ENCODE measurements at regions not wholly inside any gene's neighbourhood (a gene's known extent, or its start where the extent isn't known, plus 50 kb on each side); places are given as distances from the start of the nearest gene placed in this dataset.

DNA sequence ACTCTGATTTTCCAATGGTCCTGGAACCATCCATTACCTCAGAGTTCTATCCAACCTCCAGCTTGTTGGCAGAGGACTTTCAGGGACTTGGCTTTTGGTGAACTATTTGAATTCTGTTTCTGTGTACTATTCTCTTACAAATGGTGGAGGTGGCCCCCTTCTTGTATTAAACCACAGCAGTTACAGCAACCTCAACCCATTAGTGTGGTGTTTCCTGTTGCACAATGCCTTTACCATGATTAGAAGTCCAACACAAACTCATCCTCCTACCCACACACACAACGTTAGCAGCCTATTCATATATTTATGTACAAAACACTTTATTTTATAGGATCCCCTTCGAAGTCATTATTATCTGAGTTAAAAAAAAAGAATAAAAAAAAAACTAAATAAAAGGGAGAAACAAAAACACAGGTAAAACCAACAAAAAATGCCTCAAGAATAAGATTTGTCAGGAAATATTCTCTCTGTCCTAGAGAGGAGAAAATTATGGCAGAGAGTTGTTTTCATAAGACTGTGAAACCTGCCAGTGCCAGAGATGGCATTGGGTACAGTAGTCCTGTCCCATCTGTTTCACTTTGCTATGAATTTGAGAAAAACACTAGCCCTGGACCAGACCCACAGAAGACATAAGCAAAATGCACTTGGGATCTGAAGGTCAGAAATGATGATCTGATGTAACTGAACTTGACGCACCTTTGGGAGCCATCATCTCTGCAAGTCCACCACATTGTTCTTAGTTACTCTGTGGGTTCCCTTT, 1896.0 kb upstream of the PIK3C3 start:
- H3K36me3 ChIP-seq (ENCODE audit: insufficient read depth, low read length): no peaks in the 10 kb centered on the region
- H3K9ac ChIP-seq (ENCODE audit: low read depth, low read length): no peak overlapping the region
- no peaks in the 10 kb centered on the region for H3K4me1 ChIP-seq (ENCODE audit: insufficient read depth, low read length)
- WGBS: 92% methylated on average over 2 of the region's 3 CpGs
- no peak overlapping the region for H3K4me3 ChIP-seq (ENCODE audit: low read length)
- no peaks in the 10 kb centered on the region for H3K27me3 ChIP-seq (ENCODE audit: insufficient read depth, low read length)
- H3K9me3 ChIP-seq (ENCODE audit: insufficient read depth, low read depth, low read length): no peaks in the 10 kb centered on the region
- H3K27ac ChIP-seq (ENCODE audit: low read depth, low read length): no peak overlapping the region

DNA sequence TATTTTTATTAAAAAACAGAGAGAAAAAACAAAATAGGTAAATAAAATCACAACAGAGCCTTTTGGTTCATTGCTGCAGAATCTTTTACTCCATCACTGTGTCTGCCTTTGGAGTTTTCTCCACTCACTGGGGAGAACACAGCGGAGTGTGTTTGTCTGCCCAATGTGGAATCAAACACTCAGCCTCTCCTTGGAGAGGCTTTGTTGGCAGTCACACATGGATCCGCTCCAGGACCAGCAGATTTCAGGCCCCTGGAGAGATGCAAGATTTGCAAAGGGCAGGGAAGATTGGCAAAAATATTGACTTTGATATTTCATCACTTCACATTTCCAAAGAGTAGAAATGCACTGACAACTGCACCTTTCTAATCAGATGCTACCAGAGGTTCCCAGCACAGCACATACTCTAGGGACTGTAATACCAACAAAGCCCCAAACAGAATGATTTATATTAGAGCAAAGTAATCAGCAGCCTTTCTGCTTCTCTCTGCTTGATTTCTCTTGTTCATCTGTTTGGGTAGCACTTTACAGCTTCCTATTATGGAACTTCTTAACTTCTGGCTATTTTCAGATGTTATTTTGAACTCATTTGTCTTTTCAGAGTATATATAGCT, 1898.8 kb upstream of the PIK3C3 start:
- no peaks in the 10 kb centered on the region for H3K27me3 ChIP-seq (ENCODE audit: insufficient read depth, low read length)
- WGBS: 95% methylated on average over 2 of the region's 2 CpGs

GRCh38 chr18:40055262-40055661, 1899.8 kb upstream of the PIK3C3 start:
- Histone ChIP-seq H3K27me3 (ENCODE audit: insufficient read depth, low read length) (no peaks in the 10 kb centered on the region), H3K9ac (ENCODE audit: low read depth, low read length) (no peak overlapping the region), H3K4me1 (ENCODE audit: insufficient read depth, low read length) (no peaks in the 10 kb centered on the region), H3K9me3 (ENCODE audit: insufficient read depth, low read depth, low read length) (no peaks in the 10 kb centered on the region), H3K4me3 (ENCODE audit: low read length) (no peak overlapping the region), H3K36me3 (ENCODE audit: insufficient read depth, low read length) (no peaks in the 10 kb centered on the region), H3K27ac (ENCODE audit: low read depth, low read length) (no peak overlapping the region)
- 92% methylated on average over 5 of the region's 5 CpGs for WGBS

More for the DNA sequence above, 1898.8 kb upstream of the PIK3C3 start:
- H3K9ac ChIP-seq (ENCODE audit: low read depth, low read length): no peak overlapping the region
- no peaks in the 10 kb centered on the region for H3K4me1 ChIP-seq (ENCODE audit: insufficient read depth, low read length)
- no peaks in the 10 kb centered on the region for H3K36me3 ChIP-seq (ENCODE audit: insufficient read depth, low read length)
- no peak overlapping the region for H3K27ac ChIP-seq (ENCODE audit: low read depth, low read length)
- H3K4me3 ChIP-seq (ENCODE audit: low read length): no peak overlapping the region
- H3K9me3 ChIP-seq (ENCODE audit: insufficient read depth, low read depth, low read length): no peaks in the 10 kb centered on the region

- WGBS: 74% methylated on average over 4 of the region's 5 CpGs
- Histone ChIP-seq H3K4me1 (ENCODE audit: insufficient read depth, low read length) (peaks cover 3% of the 10 kb centered on the region; the same call in 1 of the 2 replicates), H3K4me3 (ENCODE audit: low read length) (no peak overlapping the region), H3K36me3 (ENCODE audit: insufficient read depth, low read length) (no peaks in the 10 kb centered on the region), H3K27ac (ENCODE audit: low read depth, low read length) (no peak overlapping the region), H3K9ac (ENCODE audit: low read depth, low read length) (no peak overlapping the region), H3K9me3 (ENCODE audit: insufficient read depth, low read depth, low read length) (no peaks in the 10 kb centered on the region), H3K27me3 (ENCODE audit: insufficient read depth, low read length) (no peaks in the 10 kb centered on the region)
Observed at GRCh38 chr18:40049716-40050115, 1905.3 kb upstream of the PIK3C3 start.

- no peak overlapping the region for H3K27ac ChIP-seq (ENCODE audit: low read depth, low read length)
- WGBS: 92% methylated on average over 16 of the region's 17 CpGs
- H3K4me3 ChIP-seq (ENCODE audit: low read length): no peak overlapping the region
- H3K36me3 ChIP-seq (ENCODE audit: insufficient read depth, low read length): no peaks in the 10 kb centered on the region
- H3K9me3 ChIP-seq (ENCODE audit: insufficient read depth, low read depth, low read length): no peaks in the 10 kb centered on the region
- H3K27me3 ChIP-seq (ENCODE audit: insufficient read depth, low read length): no peaks in the 10 kb centered on the region
- no peak overlapping the region for H3K9ac ChIP-seq (ENCODE audit: low read depth, low read length)
- H3K4me1 ChIP-seq (ENCODE audit: insufficient read depth, low read length): peaks cover 3% of the 10 kb centered on the region; the same call in 1 of the 2 replicates
Observed at GRCh38 chr18:40048886-40049650, 1906.0 kb upstream of the PIK3C3 start.

DNA sequence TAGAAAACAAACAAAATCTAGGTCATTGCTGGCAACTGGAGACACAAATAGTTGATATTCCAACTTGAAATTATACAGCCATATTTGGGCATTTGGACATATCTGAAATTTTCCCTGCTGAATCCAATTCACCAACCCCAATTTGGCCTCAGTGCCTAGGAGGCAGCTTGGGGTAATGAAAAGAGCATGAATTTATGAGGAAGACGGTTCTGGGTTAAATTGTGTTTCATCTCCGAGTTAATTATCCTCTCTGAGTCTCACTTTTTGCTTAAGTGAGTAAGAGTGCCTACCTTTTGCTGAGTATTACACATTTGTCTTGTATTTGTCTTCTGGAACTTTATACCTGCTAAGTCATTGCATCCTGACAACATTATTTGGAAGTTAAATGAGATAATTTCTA, 1906.8 kb upstream of the PIK3C3 start:
- 93% methylated on average over 2 of the region's 2 CpGs for WGBS
- no peak overlapping the region for H3K4me3 ChIP-seq (ENCODE audit: low read length)
- H3K9ac ChIP-seq (ENCODE audit: low read depth, low read length): no peak overlapping the region
- H3K36me3 ChIP-seq (ENCODE audit: insufficient read depth, low read length): no peaks in the 10 kb centered on the region
- no peaks in the 10 kb centered on the region for H3K9me3 ChIP-seq (ENCODE audit: insufficient read depth, low read depth, low read length)
- peaks cover 3% of the 10 kb centered on the region; the same call in 1 of the 2 replicates for H3K4me1 ChIP-seq (ENCODE audit: insufficient read depth, low read length)
- no peaks in the 10 kb centered on the region for H3K27me3 ChIP-seq (ENCODE audit: insufficient read depth, low read length)
- H3K27ac ChIP-seq (ENCODE audit: low read depth, low read length): no peak overlapping the region

- Histone ChIP-seq H3K27ac (ENCODE audit: low read depth, low read length) (no peak overlapping the region), H3K4me1 (ENCODE audit: insufficient read depth, low read length) (peaks cover 13% of the 10 kb centered on the region), H3K4me3 (ENCODE audit: low read length) (no peak overlapping the region), H3K27me3 (ENCODE audit: insufficient read depth, low read length) (no peaks in the 10 kb centered on the region), H3K9me3 (ENCODE audit: insufficient read depth, low read depth, low read length) (no peaks in the 10 kb centered on the region), H3K9ac (ENCODE audit: low read depth, low read length) (no peak overlapping the region), H3K36me3 (ENCODE audit: insufficient read depth, low read length) (no peaks in the 10 kb centered on the region)
- 91% methylated on average over 3 of the region's 3 CpGs for WGBS
Observed at GRCh38 chr18:40046596-40046995, 1908.4 kb upstream of the PIK3C3 start.

DNA sequence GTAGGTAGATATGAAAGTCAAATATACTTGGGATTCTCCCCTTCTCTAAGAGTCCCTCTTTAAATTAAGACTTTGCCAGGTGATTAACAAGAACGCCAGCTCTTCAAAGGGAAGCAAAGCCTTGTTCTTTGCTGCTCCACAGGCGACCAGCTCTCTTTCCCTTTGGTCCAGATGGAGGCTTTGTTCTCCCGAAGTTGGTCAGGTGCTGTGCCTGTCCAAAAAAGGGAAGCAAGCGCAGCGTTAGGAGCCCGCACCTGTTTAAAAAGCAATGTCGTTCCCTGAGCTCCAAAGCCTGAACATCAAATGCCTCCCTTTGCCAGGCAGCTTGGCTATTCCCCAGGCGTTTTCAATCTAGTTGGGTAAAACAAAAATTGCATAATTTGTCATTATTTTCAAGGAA, 1913.1 kb upstream of the PIK3C3 start:
- H3K9me3 ChIP-seq (ENCODE audit: insufficient read depth, low read depth, low read length): no peaks in the 10 kb centered on the region
- no peak overlapping the region for H3K27ac ChIP-seq (ENCODE audit: low read depth, low read length)
- peaks cover 10% of the 10 kb centered on the region for H3K4me1 ChIP-seq (ENCODE audit: insufficient read depth, low read length)
- H3K4me3 ChIP-seq (ENCODE audit: low read length): no peak overlapping the region
- H3K27me3 ChIP-seq (ENCODE audit: insufficient read depth, low read length): no peaks in the 10 kb centered on the region
- H3K36me3 ChIP-seq (ENCODE audit: insufficient read depth, low read length): no peaks in the 10 kb centered on the region
- WGBS: 51% methylated on average over 8 of the region's 8 CpGs
- no peak overlapping the region for H3K9ac ChIP-seq (ENCODE audit: low read depth, low read length)

GRCh38 chr18:40040574-40040973, 1914.5 kb upstream of the PIK3C3 start:
- H3K27me3 ChIP-seq (ENCODE audit: insufficient read depth, low read length): no peaks in the 10 kb centered on the region
- H3K4me1 ChIP-seq (ENCODE audit: insufficient read depth, low read length): peaks cover 10% of the 10 kb centered on the region
- H3K9me3 ChIP-seq (ENCODE audit: insufficient read depth, low read depth, low read length): no peaks in the 10 kb centered on the region
- 95% methylated on average over 4 of the region's 4 CpGs for WGBS
- H3K4me3 ChIP-seq (ENCODE audit: low read length): no peak overlapping the region
- no peak overlapping the region for H3K9ac ChIP-seq (ENCODE audit: low read depth, low read length)
- H3K36me3 ChIP-seq (ENCODE audit: insufficient read depth, low read length): no peaks in the 10 kb centered on the region
- no peak overlapping the region for H3K27ac ChIP-seq (ENCODE audit: low read depth, low read length)

GRCh38 chr18:40037356-40037755, 1917.7 kb upstream of the PIK3C3 start:
- H3K4me1 ChIP-seq (ENCODE audit: insufficient read depth, low read length): peaks cover 8% of the 10 kb centered on the region
- H3K27me3 ChIP-seq (ENCODE audit: insufficient read depth, low read length): no peaks in the 10 kb centered on the region
- H3K4me3 ChIP-seq (ENCODE audit: low read length): no peak overlapping the region
- WGBS: 96% methylated on average over 6 of the region's 6 CpGs
- no peak overlapping the region for H3K9ac ChIP-seq (ENCODE audit: low read depth, low read length)
- no peaks in the 10 kb centered on the region for H3K36me3 ChIP-seq (ENCODE audit: insufficient read depth, low read length)
- H3K27ac ChIP-seq (ENCODE audit: low read depth, low read length): no peak overlapping the region
- no peaks in the 10 kb centered on the region for H3K9me3 ChIP-seq (ENCODE audit: insufficient read depth, low read depth, low read length)

- WGBS: no CpG with 5 or more reads among the region's 1 CpG
- no peaks in the 10 kb centered on the region for H3K9me3 ChIP-seq (ENCODE audit: insufficient read depth, low read depth, low read length)
- H3K36me3 ChIP-seq (ENCODE audit: insufficient read depth, low read length): no peaks in the 10 kb centered on the region
- no peaks in the 10 kb centered on the region for H3K27me3 ChIP-seq (ENCODE audit: insufficient read depth, low read length)
- no peak overlapping the region for H3K4me3 ChIP-seq (ENCODE audit: low read length)
- H3K27ac ChIP-seq (ENCODE audit: low read depth, low read length): no peak overlapping the region
- H3K9ac ChIP-seq (ENCODE audit: low read depth, low read length): no peak overlapping the region
- peaks cover 3% of the 10 kb centered on the region; the same call in 1 of the 2 replicates for H3K4me1 ChIP-seq (ENCODE audit: insufficient read depth, low read length)
Observed at GRCh38 chr18:40036861-40037260, 1918.2 kb upstream of the PIK3C3 start.
